22Rv1 (cell line): ENCODE measurements at regions not wholly inside any gene's neighbourhood (a gene's known extent, or its start where the extent isn't known, plus 50 kb on each side); places are given as distances from the start of the nearest gene placed in this dataset.

Experiments used
- H3K27ac ChIP-seq: fragments of 450-650 bp; 2 replicates; pipeline ENCODE4 v1.5.1; 2017
- ZFX ChIP-seq: fragments of 450-650 bp; IDR thresholded peaks from 2 replicates; pipeline ENCODE4 v1.6.1; 2017; ENCODE audit warnings: antibody characterized with exemption, borderline replicate concordance
- TF ChIP-seq, protein P1 (sequence below): fragments of 450-650 bp; IDR thresholded peaks from 2 replicates; pipeline ENCODE4 v1.5.1; 2017; ENCODE audit warnings: mild to moderate bottlenecking

DNA sequence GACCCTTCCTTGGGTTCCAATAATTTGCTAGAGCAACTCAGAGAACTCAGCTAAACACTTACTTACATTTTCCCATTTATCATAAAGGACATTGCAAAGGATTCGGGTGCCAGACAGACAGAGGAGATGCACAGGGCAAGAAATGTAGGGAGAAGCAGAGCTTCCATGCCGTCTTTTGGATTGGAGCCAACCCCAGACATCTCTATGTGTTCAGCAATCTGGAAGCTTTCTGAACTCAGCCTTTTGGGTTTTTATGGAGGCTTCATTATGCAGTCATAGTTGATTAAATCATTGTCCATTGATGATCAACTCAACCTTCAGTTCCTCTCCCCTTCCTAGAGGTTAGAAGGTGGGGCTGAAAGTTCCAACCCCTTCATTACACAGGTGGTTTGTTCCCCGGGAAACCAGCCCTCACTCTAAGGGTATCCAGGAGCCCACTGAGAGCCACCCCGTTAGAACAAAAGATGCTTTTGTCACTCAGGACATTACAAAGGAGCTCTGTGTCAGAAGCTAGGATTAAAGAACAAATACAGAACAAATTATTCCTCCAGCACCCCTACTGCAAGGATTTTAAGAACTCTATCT lies 211.9 kb upstream of the VSTM2A start:
- no peak overlapping the region for H3K27ac ChIP-seq
- TF ChIP-seq, protein P1, sequence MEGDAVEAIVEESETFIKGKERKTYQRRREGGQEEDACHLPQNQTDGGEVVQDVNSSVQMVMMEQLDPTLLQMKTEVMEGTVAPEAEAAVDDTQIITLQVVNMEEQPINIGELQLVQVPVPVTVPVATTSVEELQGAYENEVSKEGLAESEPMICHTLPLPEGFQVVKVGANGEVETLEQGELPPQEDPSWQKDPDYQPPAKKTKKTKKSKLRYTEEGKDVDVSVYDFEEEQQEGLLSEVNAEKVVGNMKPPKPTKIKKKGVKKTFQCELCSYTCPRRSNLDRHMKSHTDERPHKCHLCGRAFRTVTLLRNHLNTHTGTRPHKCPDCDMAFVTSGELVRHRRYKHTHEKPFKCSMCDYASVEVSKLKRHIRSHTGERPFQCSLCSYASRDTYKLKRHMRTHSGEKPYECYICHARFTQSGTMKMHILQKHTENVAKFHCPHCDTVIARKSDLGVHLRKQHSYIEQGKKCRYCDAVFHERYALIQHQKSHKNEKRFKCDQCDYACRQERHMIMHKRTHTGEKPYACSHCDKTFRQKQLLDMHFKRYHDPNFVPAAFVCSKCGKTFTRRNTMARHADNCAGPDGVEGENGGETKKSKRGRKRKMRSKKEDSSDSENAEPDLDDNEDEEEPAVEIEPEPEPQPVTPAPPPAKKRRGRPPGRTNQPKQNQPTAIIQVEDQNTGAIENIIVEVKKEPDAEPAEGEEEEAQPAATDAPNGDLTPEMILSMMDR = no peak
- no peak for TF ChIP-seq ZFX

DNA sequence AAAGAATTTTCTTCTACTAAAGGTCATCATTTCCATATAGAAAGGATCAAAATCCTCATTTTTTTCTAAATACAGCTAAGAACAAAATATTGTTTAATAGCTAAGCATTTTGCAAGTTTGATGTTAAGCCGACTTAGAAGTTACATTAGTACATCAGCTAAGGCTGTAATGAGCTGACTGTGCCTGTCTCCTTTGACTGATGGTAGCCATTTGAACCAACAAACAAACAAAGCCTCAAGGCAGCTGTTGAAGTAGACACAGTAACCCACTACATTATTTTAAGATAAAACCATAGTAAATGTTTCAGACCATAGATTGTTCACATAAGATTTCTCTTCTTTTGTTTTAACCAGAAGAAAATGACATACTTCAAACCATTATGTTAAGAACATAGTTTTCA lies 210.9 kb upstream of the VSTM2A start:
- no peak overlapping the region for H3K27ac ChIP-seq
- no peak for TF ChIP-seq ZFX
- TF ChIP-seq, protein P1 = no peak

DNA sequence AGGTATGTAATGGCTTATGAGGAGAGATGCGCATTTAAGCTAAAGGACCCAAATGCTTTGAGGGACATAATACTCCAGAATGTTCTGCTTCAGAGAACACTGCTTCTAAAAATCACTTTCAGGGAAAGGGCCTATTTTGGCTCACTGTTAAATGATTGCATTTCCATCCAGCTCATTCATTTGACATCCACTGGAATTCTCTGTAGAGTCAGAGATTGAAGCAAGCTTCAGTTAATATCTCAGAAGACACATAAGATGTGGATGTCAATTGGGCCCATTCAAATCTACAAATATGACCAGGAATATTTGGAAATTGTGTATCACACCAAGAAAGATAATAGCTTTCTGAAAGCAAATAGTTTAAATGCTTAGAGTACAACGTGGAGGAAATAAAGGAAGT lies 209.9 kb upstream of the VSTM2A start:
- H3K27ac ChIP-seq = no peak overlapping the region
- TF ChIP-seq ZFX = no peak
- TF ChIP-seq, protein P1 = no peak

DNA sequence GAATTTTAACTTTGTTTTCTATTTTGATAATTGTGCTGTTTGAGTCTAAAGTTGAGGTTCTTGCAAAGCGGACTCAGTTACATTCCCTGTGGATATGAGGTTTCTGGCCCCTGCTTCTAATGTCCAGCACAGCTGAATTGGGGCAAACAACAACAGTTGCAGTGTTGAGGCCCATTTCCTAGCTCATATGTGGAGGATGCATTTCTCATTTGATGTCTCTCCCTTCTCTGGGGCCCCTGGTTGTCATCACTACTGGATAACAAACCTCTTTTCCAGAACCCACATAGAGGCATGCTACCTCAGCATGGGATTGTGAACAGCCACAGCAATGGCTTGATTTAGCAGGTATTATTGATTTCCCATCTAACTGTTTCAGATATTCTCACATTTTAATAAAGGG lies 208.2 kb upstream of the VSTM2A start:
- TF ChIP-seq, protein P1 = no peak
- TF ChIP-seq ZFX = no peak
- no peak overlapping the region for H3K27ac ChIP-seq

DNA sequence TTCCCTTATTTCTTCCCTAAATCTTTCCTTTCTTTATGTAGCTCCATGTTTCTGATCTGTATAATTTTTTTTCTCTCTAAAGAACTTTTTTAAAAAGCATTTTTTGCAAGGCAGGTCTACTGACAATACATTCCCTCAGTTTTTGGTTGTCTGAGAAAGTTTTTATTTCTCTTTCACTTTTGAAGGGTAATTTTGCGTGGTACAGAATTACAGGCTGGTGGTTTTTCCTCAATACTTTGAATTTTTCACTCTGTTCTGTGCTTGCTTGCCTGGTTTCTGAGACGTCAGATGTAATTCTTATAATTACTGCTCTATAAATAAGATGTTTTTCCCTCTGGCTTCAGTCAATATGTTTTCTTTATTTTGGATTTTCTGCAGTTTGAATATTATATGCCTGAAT lies 205.4 kb upstream of the VSTM2A start:
- TF ChIP-seq, protein P1 = no peak
- TF ChIP-seq ZFX = no peak
- no peak overlapping the region for H3K27ac ChIP-seq

DNA sequence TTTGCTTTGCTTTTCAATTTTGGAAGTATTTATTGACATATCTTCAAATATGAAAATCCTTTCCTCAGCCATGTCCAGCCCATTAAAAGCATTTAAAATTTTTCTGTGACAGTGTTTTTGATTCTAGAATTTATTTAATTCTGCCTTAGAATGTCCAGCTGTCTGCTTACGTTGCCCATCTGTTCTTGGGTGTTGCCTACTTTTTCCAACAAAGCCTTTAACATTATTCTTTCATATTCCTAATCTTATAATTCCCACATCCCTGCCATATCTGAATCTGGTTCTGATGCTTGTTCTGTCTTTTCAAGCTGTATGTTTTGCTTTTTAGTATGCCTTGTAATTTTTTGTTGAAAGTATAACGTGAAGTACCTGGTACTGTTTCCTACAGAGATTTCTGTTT lies 204.7 kb upstream of the VSTM2A start:
- TF ChIP-seq ZFX = no peak
- TF ChIP-seq, protein P1 = no peak
- H3K27ac ChIP-seq = no peak overlapping the region

DNA sequence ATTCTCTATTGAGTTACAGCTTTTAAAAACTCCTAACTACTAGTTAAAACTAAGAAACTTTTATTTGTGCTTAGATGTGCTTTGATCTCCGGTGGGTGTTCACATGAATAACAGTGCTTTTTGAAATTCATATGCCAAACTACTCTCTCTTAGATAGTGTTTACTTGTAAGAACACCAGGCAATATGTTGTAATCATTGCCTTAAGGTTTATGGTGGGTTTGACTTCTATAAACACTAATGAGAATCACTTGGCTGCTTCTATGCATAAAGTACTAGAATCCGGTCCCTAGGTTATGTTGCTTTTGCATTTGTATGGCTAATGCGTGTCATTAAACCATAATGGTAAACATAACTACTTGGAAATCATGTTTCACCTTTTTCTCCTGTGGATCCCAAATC lies 203.9 kb upstream of the VSTM2A start:
- no peak for TF ChIP-seq ZFX
- TF ChIP-seq, protein P1 = no peak
- no peak overlapping the region for H3K27ac ChIP-seq
